Muscle of leg (tissue), 3 donors: ENCODE measurements at regions not wholly inside any gene's neighbourhood (a gene's known extent, or its start where the extent isn't known, plus 50 kb on each side); places are given as distances from the start of the nearest gene placed in this dataset.
"Not testable (repeated sequence)": the region's sequence is repeated elsewhere in the genome, so short reads cannot be mapped to it uniquely, and the experiment has no call there.

ENCODE experiments used
- DNase-seq: peaks from one replicate; pipeline ENCODE4 v3.0.0; 2013
- H3K27ac ChIP-seq: one replicate; pipeline ENCODE4 v1.5.1; 2013; ENCODE audit warnings: mild to moderate bottlenecking, low read length, control low read depth
- H3K27me3 ChIP-seq: one replicate; pipeline ENCODE4 v1.6.1; 2013; ENCODE audit warnings: low read length; ENCODE audit not compliant: control insufficient read depth, insufficient read depth
- H3K36me3 ChIP-seq: one replicate; pipeline ENCODE4 v1.6.1; 2013; ENCODE audit warnings: low read length; ENCODE audit not compliant: control insufficient read depth, insufficient read depth
- H3K4me1 ChIP-seq: one replicate; pipeline ENCODE4 v1.6.1; 2013; ENCODE audit warnings: low read length; ENCODE audit not compliant: control insufficient read depth, insufficient read depth
- H3K4me3 ChIP-seq: one replicate; pipeline ENCODE4 v1.5.1; 2013; ENCODE audit warnings: low read length, control low read depth
- H3K9me3 ChIP-seq: replicated peaks from 2 replicates; pipeline ENCODE4 v1.6.1; 2013; ENCODE audit warnings: low read depth, low read length; ENCODE audit not compliant: control insufficient read depth
- WGBS: methylation state at CpG from one replicate; pipeline ENCODE4 v1.1.5; 2013; ENCODE audit warnings: missing lambda C conversion rate; ENCODE audit not compliant: insufficient coverage; 5-methylcytosine and 5-hydroxymethylcytosine counted together

- H3K36me3 ChIP-seq, result no peaks in the 10 kb centered on the region
- no peak overlapping the region for H3K27ac ChIP-seq
- no peaks in the 10 kb centered on the region for H3K9me3 ChIP-seq
- no peaks in the 10 kb centered on the region for H3K4me1 ChIP-seq
- H3K27me3 ChIP-seq, result no peaks in the 10 kb centered on the region
- DNase-seq, result no peak
- no peak overlapping the region for H3K4me3 ChIP-seq
- WGBS, result no CpG with 5 or more reads among the region's 2 CpGs
Measured at GRCh38 chr9:29176786-29177185, 1603.5 kb upstream of the C9orf72 start.

- peak; percentile 29 for DNase-seq
- Histone ChIP-seq H3K4me3 (no peak overlapping the region), H3K27me3 (no peaks in the 10 kb centered on the region), H3K4me1 (no peaks in the 10 kb centered on the region), H3K27ac (no peak overlapping the region), H3K9me3 (no peaks in the 10 kb centered on the region), H3K36me3 (no peaks in the 10 kb centered on the region)
- no CpG with 5 or more reads among the region's 3 CpGs for WGBS
Measured at GRCh38 chr9:29183971-29184370, 1610.7 kb upstream of the C9orf72 start.

- not testable (repeated sequence) for H3K27me3 ChIP-seq, DNase-seq, H3K9me3 ChIP-seq, H3K27ac ChIP-seq, H3K36me3 ChIP-seq, H3K4me3 ChIP-seq, H3K4me1 ChIP-seq
- no CpG with 5 or more reads among the region's 34 CpGs for WGBS
Measured at GRCh38 chr9:29188771-29189170, 1615.5 kb upstream of the C9orf72 start.

GRCh38 chr9:29189221-29189620 lies 1615.9 kb upstream of the C9orf72 start:
- 100% methylated on average over 12 of the region's 33 CpGs for WGBS
- not testable (repeated sequence) for H3K4me1 ChIP-seq, DNase-seq, H3K9me3 ChIP-seq, H3K4me3 ChIP-seq, H3K36me3 ChIP-seq, H3K27ac ChIP-seq, H3K27me3 ChIP-seq

- Histone ChIP-seq H3K9me3 (no peaks in the 10 kb centered on the region), H3K27ac (no peak overlapping the region), H3K4me1 (no peaks in the 10 kb centered on the region), H3K27me3 (no peaks in the 10 kb centered on the region), H3K36me3 (no peaks in the 10 kb centered on the region), H3K4me3 (no peak overlapping the region)
- WGBS, result no CpG with 5 or more reads among the region's 4 CpGs
- DNase-seq, result peak; percentile 32
Measured at GRCh38 chr9:29198861-29199260, 1625.6 kb upstream of the C9orf72 start.

GRCh38 chr9:29199975-29200374 lies 1626.7 kb upstream of the C9orf72 start:
- Histone ChIP-seq H3K4me3 (no peak overlapping the region), H3K36me3 (no peaks in the 10 kb centered on the region), H3K4me1 (no peaks in the 10 kb centered on the region), H3K27ac (no peak overlapping the region), H3K27me3 (no peaks in the 10 kb centered on the region), H3K9me3 (no peaks in the 10 kb centered on the region)
- WGBS, result no CpG with 5 or more reads among the region's 3 CpGs
- DNase-seq, result no peak

- WGBS, result no CpG with 5 or more reads among the region's 3 CpGs
Measured at GRCh38 chr9:29200650-29201049, 1627.4 kb upstream of the C9orf72 start.

GRCh38 chr9:29203244-29203930 lies 1630.1 kb upstream of the C9orf72 start:
- H3K27me3 ChIP-seq, result no peaks in the 10 kb centered on the region
- no peak for DNase-seq
- no peak overlapping the region for H3K27ac ChIP-seq
- H3K36me3 ChIP-seq, result no peaks in the 10 kb centered on the region
- no peaks in the 10 kb centered on the region for H3K9me3 ChIP-seq
- WGBS, result 57% methylated on average over 1 of the region's 2 CpGs
- no peak overlapping the region for H3K4me3 ChIP-seq
- no peaks in the 10 kb centered on the region for H3K4me1 ChIP-seq

More at GRCh38 chr9:29200650-29201049, 1627.4 kb upstream of the C9orf72 start:
- Histone ChIP-seq H3K27ac (no peak overlapping the region), H3K4me1 (no peaks in the 10 kb centered on the region), H3K9me3 (no peaks in the 10 kb centered on the region), H3K27me3 (no peaks in the 10 kb centered on the region), H3K36me3 (no peaks in the 10 kb centered on the region), H3K4me3 (no peak overlapping the region)
- no peak for DNase-seq

- Histone ChIP-seq H3K4me3 (no peak overlapping the region), H3K36me3 (no peaks in the 10 kb centered on the region), H3K27ac (no peak overlapping the region), H3K9me3 (no peaks in the 10 kb centered on the region), H3K27me3 (peaks cover 23% of the 10 kb centered on the region), H3K4me1 (peaks cover 10% of the 10 kb centered on the region)
- peak; percentile 24 for DNase-seq
Measured at GRCh38 chr9:29208670-29209069, 1635.4 kb upstream of the C9orf72 start.

- Histone ChIP-seq H3K27me3 (peaks cover 34% of the 10 kb centered on the region), H3K27ac (no peak overlapping the region), H3K9me3 (no peaks in the 10 kb centered on the region), H3K36me3 (no peaks in the 10 kb centered on the region), H3K4me3 (no peak overlapping the region), H3K4me1 (peaks cover 20% of the 10 kb centered on the region)
- no CpG with 5 or more reads among the region's 2 CpGs for WGBS
- peak; percentile 51 for DNase-seq
Measured at GRCh38 chr9:29209748-29210291, 1636.5 kb upstream of the C9orf72 start.
